ENCODE measurements at regions not wholly inside any gene's neighbourhood (a gene's known extent, or its start where the extent isn't known, plus 50 kb on each side); places are given as distances from the start of the nearest gene placed in this dataset.

DNA sequence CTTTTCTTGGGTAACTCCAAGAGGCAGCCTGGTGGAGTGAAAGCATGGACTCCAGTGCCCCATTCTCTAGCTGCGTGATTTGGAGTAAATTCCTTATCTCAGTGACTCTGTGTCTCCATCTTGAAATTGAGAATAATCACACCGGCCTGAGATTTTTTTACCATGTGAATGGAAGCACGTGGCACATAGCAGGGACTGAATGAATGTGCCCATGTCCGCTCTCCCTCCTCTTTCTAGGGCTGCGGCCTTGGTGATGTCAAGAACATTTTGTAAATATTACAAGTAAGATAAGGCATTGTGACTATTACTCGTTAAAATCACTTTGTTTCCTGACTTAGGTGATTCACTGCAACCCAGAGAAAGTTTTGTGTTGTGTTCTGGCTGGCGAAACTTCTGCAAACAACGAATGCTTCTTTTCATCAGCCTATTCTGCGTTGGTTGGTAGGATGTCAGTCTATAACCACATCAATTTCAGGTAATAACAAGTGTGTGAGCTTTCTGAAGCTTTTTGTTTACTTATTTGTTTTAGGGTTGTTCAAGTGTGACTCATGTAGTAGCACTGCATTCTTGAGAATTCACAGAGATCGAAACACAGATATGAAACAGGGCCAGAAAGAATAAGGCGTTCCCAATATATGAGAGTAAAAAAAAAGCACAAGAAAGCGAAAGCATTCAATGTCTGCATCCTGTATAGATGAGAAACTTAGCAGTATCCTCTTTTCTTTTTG is 135.7 kb upstream of the SLC45A1 start:
- DNase-seq (ENCODE audit: low spot score) (no peak), ATAC-seq (ENCODE audit: low read depth) (peak; percentile 96)
- Histone ChIP-seq H3K27me3 (ENCODE audit: insufficient read depth, poor library complexity, severe bottlenecking) (no peaks in the 10 kb centered on the region), H3K4me3 (ENCODE audit: severe bottlenecking) (no peak overlapping the region), H3K9me3 (ENCODE audit: severe bottlenecking) (peaks cover 13% of the 10 kb centered on the region), H3K27ac (ENCODE audit: poor library complexity, severe bottlenecking) (peak overlapping the region; percentile 98), H3K36me3 (ENCODE audit: low read depth) (no peaks in the 10 kb centered on the region), H3K4me1 (ENCODE audit: insufficient read depth, poor library complexity, severe bottlenecking) (peaks cover 19% of the 10 kb centered on the region)
- TF ChIP-seq, protein P1, sequence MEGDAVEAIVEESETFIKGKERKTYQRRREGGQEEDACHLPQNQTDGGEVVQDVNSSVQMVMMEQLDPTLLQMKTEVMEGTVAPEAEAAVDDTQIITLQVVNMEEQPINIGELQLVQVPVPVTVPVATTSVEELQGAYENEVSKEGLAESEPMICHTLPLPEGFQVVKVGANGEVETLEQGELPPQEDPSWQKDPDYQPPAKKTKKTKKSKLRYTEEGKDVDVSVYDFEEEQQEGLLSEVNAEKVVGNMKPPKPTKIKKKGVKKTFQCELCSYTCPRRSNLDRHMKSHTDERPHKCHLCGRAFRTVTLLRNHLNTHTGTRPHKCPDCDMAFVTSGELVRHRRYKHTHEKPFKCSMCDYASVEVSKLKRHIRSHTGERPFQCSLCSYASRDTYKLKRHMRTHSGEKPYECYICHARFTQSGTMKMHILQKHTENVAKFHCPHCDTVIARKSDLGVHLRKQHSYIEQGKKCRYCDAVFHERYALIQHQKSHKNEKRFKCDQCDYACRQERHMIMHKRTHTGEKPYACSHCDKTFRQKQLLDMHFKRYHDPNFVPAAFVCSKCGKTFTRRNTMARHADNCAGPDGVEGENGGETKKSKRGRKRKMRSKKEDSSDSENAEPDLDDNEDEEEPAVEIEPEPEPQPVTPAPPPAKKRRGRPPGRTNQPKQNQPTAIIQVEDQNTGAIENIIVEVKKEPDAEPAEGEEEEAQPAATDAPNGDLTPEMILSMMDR (IDR thresholded peaks at IDR 0.05; ENCODE audit: poor library complexity, severe bottlenecking) = no peak

DNA sequence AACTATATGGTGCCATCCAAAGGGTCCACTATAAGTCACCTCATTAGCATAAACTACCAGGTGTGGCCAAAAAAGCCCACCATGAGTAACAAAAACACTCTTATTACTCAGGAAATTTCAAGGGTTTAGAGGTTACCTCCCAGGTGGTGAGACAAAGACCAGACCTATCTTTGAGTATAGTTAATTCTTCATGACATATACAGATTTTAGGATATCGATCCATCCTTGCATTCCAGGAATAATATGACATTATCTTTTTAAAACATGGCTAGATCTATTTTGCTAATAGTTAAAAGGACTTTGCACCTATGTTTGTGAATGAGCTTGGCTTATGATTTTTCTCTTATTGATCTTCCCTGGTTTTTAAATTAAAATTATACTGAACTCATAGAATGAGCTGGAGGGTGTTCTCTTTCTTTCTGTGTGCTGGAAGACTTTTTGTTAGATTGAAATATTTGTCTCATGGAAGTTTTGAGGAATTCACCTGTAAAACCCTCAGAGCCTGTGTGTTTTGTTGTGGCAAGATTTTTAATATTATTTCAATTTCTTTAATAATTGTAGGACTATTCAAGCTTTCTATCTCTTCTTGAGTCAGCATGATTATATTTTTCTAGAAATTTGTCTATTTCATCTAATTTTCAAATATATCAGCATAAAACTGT is 138.7 kb upstream of the SLC45A1 start:
- DNase-seq (ENCODE audit: low spot score) (no peak), ATAC-seq (ENCODE audit: low read depth) (no peak)
- Histone ChIP-seq H3K9me3 (ENCODE audit: severe bottlenecking) (peaks cover 13% of the 10 kb centered on the region), H3K36me3 (ENCODE audit: low read depth) (no peaks in the 10 kb centered on the region), H3K27me3 (ENCODE audit: insufficient read depth, poor library complexity, severe bottlenecking) (no peaks in the 10 kb centered on the region), H3K4me1 (ENCODE audit: insufficient read depth, poor library complexity, severe bottlenecking) (peaks cover 24% of the 10 kb centered on the region), H3K27ac (ENCODE audit: poor library complexity, severe bottlenecking) (no peak overlapping the region), H3K4me3 (ENCODE audit: severe bottlenecking) (no peak overlapping the region)
- TF ChIP-seq, protein P1 (IDR thresholded peaks at IDR 0.05; ENCODE audit: poor library complexity, severe bottlenecking) = no peak

DNA sequence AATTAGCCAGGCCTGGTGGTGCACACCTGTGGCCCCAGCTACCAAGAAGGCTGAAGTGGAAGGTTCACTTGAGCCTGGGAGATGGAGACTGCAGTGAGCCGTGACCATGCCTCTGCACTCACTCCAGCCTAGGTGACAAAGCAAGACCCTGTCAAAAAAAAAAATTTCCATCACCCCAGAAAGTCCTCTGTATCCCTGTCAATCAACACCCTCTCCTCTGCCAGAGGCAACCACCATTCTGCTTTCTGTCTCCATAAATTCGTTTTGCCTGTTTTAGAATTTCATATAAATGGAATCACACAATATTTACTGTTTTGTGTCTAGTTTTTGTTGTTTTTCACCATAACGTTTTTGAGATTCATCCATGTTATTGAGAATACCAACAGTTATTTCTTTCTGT is 141.6 kb upstream of the SLC45A1 start:
- ATAC-seq (ENCODE audit: low read depth) = no peak

DNA sequence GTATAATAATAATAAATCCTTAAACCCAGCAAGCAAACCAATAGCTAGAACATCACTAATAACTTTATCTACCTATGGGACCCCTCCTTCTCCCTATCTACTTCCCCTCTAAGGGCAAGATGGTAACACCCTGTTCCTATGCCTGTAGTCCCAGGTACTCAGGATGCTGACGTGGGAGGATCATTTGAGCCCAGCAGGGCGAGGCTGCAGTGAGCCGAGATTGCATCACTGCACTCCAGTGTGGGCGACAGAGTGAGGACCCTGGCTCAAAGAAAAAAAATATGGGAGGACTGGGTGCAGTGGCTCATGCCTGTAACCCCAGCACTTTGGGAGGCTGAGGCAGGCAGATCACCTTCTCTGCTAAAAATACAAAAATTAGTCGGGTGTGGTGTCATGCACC is 143.1 kb upstream of the SLC45A1 start:
- Histone ChIP-seq H3K4me3 (ENCODE audit: severe bottlenecking) (no peak overlapping the region), H3K4me1 (ENCODE audit: insufficient read depth, poor library complexity, severe bottlenecking) (peaks cover 10% of the 10 kb centered on the region), H3K9me3 (ENCODE audit: severe bottlenecking) (peaks cover 10% of the 10 kb centered on the region), H3K27me3 (ENCODE audit: insufficient read depth, poor library complexity, severe bottlenecking) (no peaks in the 10 kb centered on the region), H3K36me3 (ENCODE audit: low read depth) (no peaks in the 10 kb centered on the region), H3K27ac (ENCODE audit: poor library complexity, severe bottlenecking) (peak overlapping the region; percentile 35)
- ATAC-seq (ENCODE audit: low read depth) (peak; percentile 44; the same call in 1 of the 3 replicates), DNase-seq (ENCODE audit: low spot score) (no peak)
- TF ChIP-seq, protein P1 (IDR thresholded peaks at IDR 0.05; ENCODE audit: poor library complexity, severe bottlenecking) = no peak

More for the DNA sequence above, 141.6 kb upstream of the SLC45A1 start:
- H3K4me1 ChIP-seq (ENCODE audit: insufficient read depth, poor library complexity, severe bottlenecking) = peaks cover 11% of the 10 kb centered on the region
- H3K9me3 ChIP-seq (ENCODE audit: severe bottlenecking) = peaks cover 13% of the 10 kb centered on the region
- H3K36me3 ChIP-seq (ENCODE audit: low read depth) = no peaks in the 10 kb centered on the region
- no peaks in the 10 kb centered on the region for H3K27me3 ChIP-seq (ENCODE audit: insufficient read depth, poor library complexity, severe bottlenecking)
- TF ChIP-seq, protein P1 (IDR thresholded peaks at IDR 0.05; ENCODE audit: poor library complexity, severe bottlenecking) = no peak
- DNase-seq (ENCODE audit: low spot score) = no peak
- no peak overlapping the region for H3K27ac ChIP-seq (ENCODE audit: poor library complexity, severe bottlenecking)
- no peak overlapping the region for H3K4me3 ChIP-seq (ENCODE audit: severe bottlenecking)

Measured in RWPE2 (cell line).